ENCODE measurements at regions not wholly inside any gene's neighbourhood (a gene's known extent, or its start where the extent isn't known, plus 50 kb on each side); places are given as distances from the start of the nearest gene placed in this dataset.

- TF ChIP-seq CTCF (conservative IDR thresholded peaks at IDR 0.05 in 1 of 2, IDR thresholded peaks at IDR 0.05 in 1 of 2; ENCODE audit: low read depth in 1 of 2, low read length in 2 of 2) (no peak), EZH2 (IDR thresholded peaks at IDR 0.05; ENCODE audit: low read length, missing control alignments) (no peak)
These were observed 625.9 kb upstream of the PKN2 start for GRCh38 chr1:88058205-88058604.

Data from fibroblast of lung (primary cell).